ENCODE measurements at regions not wholly inside any gene's neighbourhood (a gene's known extent, or its start where the extent isn't known, plus 50 kb on each side); places are given as distances from the start of the nearest gene placed in this dataset.

DNA sequence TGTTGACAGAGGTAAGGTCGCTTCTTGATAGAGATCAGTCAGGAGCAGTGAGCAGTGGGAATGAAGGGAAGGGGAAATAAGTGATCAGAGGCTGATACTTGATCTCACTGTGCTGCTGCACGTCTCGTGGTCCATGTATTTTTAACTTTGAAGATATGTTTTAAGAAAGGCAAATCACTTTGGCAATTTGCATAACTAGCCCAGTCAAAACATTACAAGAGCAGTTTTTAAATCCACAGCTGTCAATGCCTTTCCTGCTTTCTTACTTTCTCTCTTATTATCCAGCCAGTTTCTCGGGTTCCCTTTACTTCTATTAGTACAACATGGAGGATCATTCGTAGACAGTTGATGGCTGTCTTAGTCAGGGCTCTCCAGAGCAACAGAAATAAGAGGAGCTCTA, 472.8 kb downstream of the TMA16 start:
- Histone ChIP-seq H3K4me3 (no peak overlapping the region), H3K9ac (ENCODE audit: low read depth in 2 of 2, low read length in 2 of 2) (no peak overlapping the region), H3K27ac (no peak overlapping the region), H3K27me3 (no peaks in the 10 kb centered on the region), H3K9me3 (no peaks in the 10 kb centered on the region), H3K4me1 (no peaks in the 10 kb centered on the region), H3K36me3 (no peaks in the 10 kb centered on the region)
- no peak for DNase-seq
- intact Hi-C loops (cut with DNase I) = no loop called here
- TF ChIP-seq, protein P1, sequence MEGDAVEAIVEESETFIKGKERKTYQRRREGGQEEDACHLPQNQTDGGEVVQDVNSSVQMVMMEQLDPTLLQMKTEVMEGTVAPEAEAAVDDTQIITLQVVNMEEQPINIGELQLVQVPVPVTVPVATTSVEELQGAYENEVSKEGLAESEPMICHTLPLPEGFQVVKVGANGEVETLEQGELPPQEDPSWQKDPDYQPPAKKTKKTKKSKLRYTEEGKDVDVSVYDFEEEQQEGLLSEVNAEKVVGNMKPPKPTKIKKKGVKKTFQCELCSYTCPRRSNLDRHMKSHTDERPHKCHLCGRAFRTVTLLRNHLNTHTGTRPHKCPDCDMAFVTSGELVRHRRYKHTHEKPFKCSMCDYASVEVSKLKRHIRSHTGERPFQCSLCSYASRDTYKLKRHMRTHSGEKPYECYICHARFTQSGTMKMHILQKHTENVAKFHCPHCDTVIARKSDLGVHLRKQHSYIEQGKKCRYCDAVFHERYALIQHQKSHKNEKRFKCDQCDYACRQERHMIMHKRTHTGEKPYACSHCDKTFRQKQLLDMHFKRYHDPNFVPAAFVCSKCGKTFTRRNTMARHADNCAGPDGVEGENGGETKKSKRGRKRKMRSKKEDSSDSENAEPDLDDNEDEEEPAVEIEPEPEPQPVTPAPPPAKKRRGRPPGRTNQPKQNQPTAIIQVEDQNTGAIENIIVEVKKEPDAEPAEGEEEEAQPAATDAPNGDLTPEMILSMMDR (IDR thresholded peaks at IDR 0.05) = no peak

DNA sequence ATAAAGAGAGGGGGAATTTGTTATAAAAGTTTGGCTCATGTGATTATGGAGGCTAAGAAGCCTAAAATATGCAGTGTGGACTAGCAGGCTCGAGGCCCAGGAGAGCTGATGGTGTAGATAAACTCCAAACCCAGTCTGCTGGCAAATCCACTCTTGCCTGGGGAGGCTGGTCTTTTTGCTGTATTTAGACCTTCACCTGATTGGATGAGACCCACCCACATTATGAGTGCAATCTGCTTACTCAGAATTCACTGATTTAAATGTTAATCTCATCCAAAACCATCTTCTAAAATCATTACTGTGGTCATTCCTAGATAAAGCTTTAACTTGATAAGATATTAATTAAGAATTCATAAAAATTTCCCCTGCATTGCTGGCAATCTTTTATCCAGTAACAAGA, 473.2 kb downstream of the TMA16 start:
- no peaks in the 10 kb centered on the region for H3K36me3 ChIP-seq
- H3K27ac ChIP-seq = no peak overlapping the region
- intact Hi-C loops (cut with DNase I) = no loop called here
- DNase-seq = no peak
- H3K9me3 ChIP-seq = no peaks in the 10 kb centered on the region
- TF ChIP-seq, protein P1 (IDR thresholded peaks at IDR 0.05) = no peak
- no peak overlapping the region for H3K4me3 ChIP-seq
- H3K9ac ChIP-seq (ENCODE audit: low read depth in 2 of 2, low read length in 2 of 2) = no peak overlapping the region
- no peaks in the 10 kb centered on the region for H3K4me1 ChIP-seq
- no peaks in the 10 kb centered on the region for H3K27me3 ChIP-seq

DNA sequence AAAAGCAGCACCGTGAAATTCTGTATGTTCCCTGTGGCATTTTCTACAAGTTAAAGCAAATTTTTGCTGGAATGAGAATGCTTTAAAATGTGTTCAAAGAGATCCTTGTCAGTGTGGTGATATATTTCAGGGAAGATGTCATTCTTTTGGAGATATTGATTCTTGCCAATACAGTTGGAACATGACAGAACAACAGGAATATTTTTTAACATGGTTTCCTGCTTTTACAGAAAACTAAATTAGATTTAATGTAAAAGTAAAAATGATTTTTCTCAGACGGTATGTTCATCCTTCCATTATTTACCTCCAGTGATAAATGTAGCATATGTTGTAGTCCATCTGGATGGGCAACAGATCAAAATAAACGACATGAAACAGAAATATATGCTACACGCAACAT, 474.8 kb downstream of the TMA16 start:
- H3K27me3 ChIP-seq = no peaks in the 10 kb centered on the region
- no peak overlapping the region for H3K27ac ChIP-seq
- DNase-seq = no peak
- TF ChIP-seq, protein P1 (IDR thresholded peaks at IDR 0.05) = no peak
- H3K9me3 ChIP-seq = no peaks in the 10 kb centered on the region
- H3K9ac ChIP-seq (ENCODE audit: low read depth in 2 of 2, low read length in 2 of 2) = no peak overlapping the region
- H3K4me1 ChIP-seq = no peaks in the 10 kb centered on the region
- H3K36me3 ChIP-seq = no peaks in the 10 kb centered on the region
- H3K4me3 ChIP-seq = no peak overlapping the region
- intact Hi-C loops (cut with DNase I) = no loop called here

DNA sequence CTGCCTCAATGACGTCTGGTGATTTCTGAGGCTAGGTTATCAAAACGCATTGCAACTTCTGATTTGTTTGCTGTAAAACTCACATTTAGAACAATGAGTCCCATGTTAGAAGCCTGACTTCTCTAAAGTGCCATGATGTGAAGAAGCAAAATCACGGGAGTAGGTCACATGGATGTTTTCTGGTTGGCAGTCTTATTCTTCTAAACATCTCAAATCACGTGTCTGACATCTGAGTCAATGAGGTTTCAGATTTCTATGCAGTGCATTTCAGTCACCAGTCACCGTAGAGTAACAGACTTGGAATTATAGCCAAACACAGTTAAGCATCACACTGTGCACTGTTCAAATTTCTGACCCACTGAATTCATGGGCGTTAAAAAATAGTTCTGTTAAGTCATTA, 482.1 kb downstream of the TMA16 start:
- H3K4me1 ChIP-seq = no peaks in the 10 kb centered on the region
- H3K9me3 ChIP-seq = no peaks in the 10 kb centered on the region
- H3K27me3 ChIP-seq = no peaks in the 10 kb centered on the region
- H3K36me3 ChIP-seq = no peaks in the 10 kb centered on the region
- H3K4me3 ChIP-seq = no peak overlapping the region
- DNase-seq = no peak
- no peak overlapping the region for H3K27ac ChIP-seq
- intact Hi-C loops (cut with DNase I) = no loop called here
- H3K9ac ChIP-seq (ENCODE audit: low read depth in 2 of 2, low read length in 2 of 2) = no peak overlapping the region
- TF ChIP-seq, protein P1 (IDR thresholded peaks at IDR 0.05) = no peak

DNA sequence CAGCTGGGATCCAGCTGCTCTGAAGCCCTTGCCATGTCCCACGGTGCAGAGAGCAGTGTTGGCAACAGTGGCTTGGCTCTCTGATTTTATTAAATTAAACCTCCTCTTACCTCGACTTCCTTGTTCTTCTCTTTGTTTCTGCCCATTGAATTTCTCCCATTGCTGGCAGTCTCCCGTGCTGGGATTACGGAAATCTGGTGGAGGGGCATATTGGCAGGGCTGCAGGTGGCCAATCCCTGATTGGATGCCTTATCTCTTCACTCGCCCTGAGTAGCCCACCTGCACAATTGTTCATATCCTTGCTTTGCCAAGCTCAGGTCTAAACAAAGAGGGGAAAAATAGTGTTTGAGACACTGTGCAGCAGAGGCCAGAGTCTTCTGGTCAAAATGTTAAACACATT, 493.9 kb downstream of the TMA16 start:
- Histone ChIP-seq H3K27me3 (no peaks in the 10 kb centered on the region), H3K27ac (no peak overlapping the region), H3K9ac (ENCODE audit: low read depth in 2 of 2, low read length in 2 of 2) (no peak overlapping the region), H3K36me3 (no peaks in the 10 kb centered on the region), H3K4me1 (no peaks in the 10 kb centered on the region), H3K4me3 (no peak overlapping the region), H3K9me3 (no peaks in the 10 kb centered on the region)
- no peak for DNase-seq
- TF ChIP-seq, protein P1 (IDR thresholded peaks at IDR 0.05) = no peak
- intact Hi-C loops (cut with DNase I) = no loop called here

DNA sequence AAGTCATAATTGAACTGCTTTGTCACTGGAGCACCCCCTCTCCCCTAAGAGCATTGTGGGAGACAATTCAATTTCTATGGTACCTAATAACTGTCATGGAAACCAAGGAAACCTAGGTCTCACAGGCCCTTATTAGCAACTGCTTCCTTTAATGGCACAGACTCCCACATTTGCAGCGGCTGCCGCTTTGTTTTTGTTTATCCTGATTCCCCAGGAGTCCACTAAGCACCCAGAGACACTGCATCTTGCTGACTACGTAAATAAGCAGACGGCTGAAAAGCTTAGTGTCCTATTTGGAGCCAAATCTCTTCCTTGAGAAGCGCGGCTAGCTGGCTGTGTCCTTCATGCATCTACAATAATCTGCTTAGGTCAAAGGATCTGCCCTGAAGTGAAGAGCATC, 494.4 kb downstream of the TMA16 start:
- Histone ChIP-seq H3K36me3 (no peaks in the 10 kb centered on the region), H3K4me3 (no peak overlapping the region), H3K9ac (ENCODE audit: low read depth in 2 of 2, low read length in 2 of 2) (no peak overlapping the region), H3K27me3 (no peaks in the 10 kb centered on the region), H3K4me1 (no peaks in the 10 kb centered on the region), H3K9me3 (no peaks in the 10 kb centered on the region), H3K27ac (no peak overlapping the region)
- intact Hi-C loops (cut with DNase I) = no loop called here
- TF ChIP-seq, protein P1 (IDR thresholded peaks at IDR 0.05) = no peak
- DNase-seq = no peak
